Neural progenitor cell (in vitro differentiated cells): ENCODE measurements at regions not wholly inside any gene's neighbourhood (a gene's known extent, or its start where the extent isn't known, plus 50 kb on each side); places are given as distances from the start of the nearest gene placed in this dataset.

Source experiments
- DNase-seq: peaks from one replicate; pipeline ENCODE4 v3.0.0-alpha.2; 2016; ENCODE audit warnings: low spot score
- H2AFZ ChIP-seq: fragments of 200-600 bp; sonication (generic); replicated peaks from 2 replicates; pipeline ENCODE4 v1.6.1; 2016; ENCODE audit warnings: antibody characterized with exemption
- H3F3A ChIP-seq: fragments of 200-600 bp; sonication (generic); 2 replicates; pipeline ENCODE4 v1.6.1; 2016; ENCODE audit warnings: antibody characterized with exemption, low read depth
- H3K27ac ChIP-seq: fragments of 200-600 bp; sonication (generic); 2 replicates; pipeline ENCODE4 v1.5.1; 2016; ENCODE audit warnings: mild to moderate bottlenecking
- H3K27me3 ChIP-seq: fragments of 200-600 bp; sonication (generic); 2 replicates; pipeline ENCODE4 v1.6.1; 2016; ENCODE audit warnings: mild to moderate bottlenecking, moderate library complexity
- H3K36me3 ChIP-seq: fragments of 200-600 bp; sonication (generic); 2 replicates; pipeline ENCODE4 v1.5.1; 2016
- H3K4me1 ChIP-seq: fragments of 200-600 bp; sonication (generic); 2 replicates; pipeline ENCODE4 v1.6.1; 2016; ENCODE audit warnings: mixed run types
- H3K4me2 ChIP-seq: fragments of 200-600 bp; sonication (generic); 2 replicates; pipeline ENCODE4 v1.6.1; 2016
- H3K4me3 ChIP-seq: fragments of 200-600 bp; sonication (generic); 2 replicates; pipeline ENCODE4 v1.5.1; 2016
- H3K79me2 ChIP-seq: fragments of 200-600 bp; sonication (generic); 2 replicates; pipeline ENCODE4 v1.6.1; 2016; ENCODE audit warnings: low read depth
- H3K9ac ChIP-seq: fragments of 200-600 bp; sonication (generic); 2 replicates; pipeline ENCODE4 v1.6.1; 2016
- H3K9me3 ChIP-seq: fragments of 200-600 bp; sonication (generic); 2 replicates; pipeline ENCODE4 v1.5.1; 2016; ENCODE audit warnings: low read depth
- H4K20me1 ChIP-seq: fragments of 200-600 bp; sonication (generic); 2 replicates; pipeline ENCODE4 v1.6.1; 2016; ENCODE audit warnings: low read depth
- H3K27ac Mint-ChIP-seq: 3 replicates; pipeline ENCODE4 v1.8.0; 2021; ENCODE audit warnings: mixed read lengths
- H3K27me3 Mint-ChIP-seq: 2 replicates; pipeline ENCODE4 v1.8.0; 2022; ENCODE audit warnings: low read depth, mild to moderate bottlenecking, inconsistent platforms, moderate library complexity, mixed read lengths; ENCODE audit not compliant: insufficient read depth
- H3K36me3 Mint-ChIP-seq: 3 replicates; pipeline ENCODE4 v1.8.0; 2021; ENCODE audit warnings: mixed read lengths
- H3K4me1 Mint-ChIP-seq: 3 replicates; pipeline ENCODE4 v1.8.0; 2021; ENCODE audit warnings: mixed read lengths
- H3K4me3 Mint-ChIP-seq: 3 replicates; pipeline ENCODE4 v1.8.0; 2021; ENCODE audit warnings: mild to moderate bottlenecking, moderate library complexity, mixed read lengths
- H3K9me3 Mint-ChIP-seq: 3 replicates; pipeline ENCODE4 v1.8.0; 2020; ENCODE audit warnings: mixed read lengths
- EZH2 ChIP-seq: fragments of 200-600 bp; sonication (generic); IDR thresholded peaks from 2 replicates; pipeline ENCODE4 v1.6.1; 2017; ENCODE audit warnings: antibody characterized with exemption, mild to moderate bottlenecking, moderate library complexity
- EZH2phosphoT487 ChIP-seq: fragments of 200-600 bp; sonication (generic); IDR thresholded peaks from 2 replicates; pipeline ENCODE4 v1.6.1; 2017; ENCODE audit warnings: antibody characterized with exemption
- TF ChIP-seq, protein P1 (sequence below): fragments of 200-600 bp; sonication (generic); IDR thresholded peaks from 2 replicates; pipeline ENCODE4 v1.5.1; 2017; ENCODE audit warnings: antibody characterized with exemption, mild to moderate bottlenecking

DNA sequence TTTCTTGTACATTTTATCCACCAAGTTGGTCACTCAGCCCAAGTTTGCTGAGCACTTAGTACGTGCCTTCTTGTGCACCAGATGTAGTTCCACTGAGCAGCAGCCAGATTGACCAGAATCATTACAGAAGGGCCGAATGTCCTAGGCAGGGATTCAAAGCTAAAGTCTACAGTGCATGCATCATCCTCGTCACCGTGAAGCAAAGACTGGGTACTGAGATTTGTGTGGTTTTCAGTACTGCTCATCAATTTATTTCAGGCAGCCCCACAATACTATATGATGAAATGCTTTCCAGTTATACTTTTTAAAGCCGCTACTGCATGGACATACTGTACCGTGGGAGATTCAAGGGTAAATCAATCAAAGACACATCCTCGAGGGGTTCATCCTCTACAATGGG, 227.0 kb downstream of the ARRDC4 start:
- peaks cover 3% of the 10 kb centered on the region for H3K9me3 Mint-ChIP-seq
- no peaks in the 10 kb centered on the region for H3K36me3 Mint-ChIP-seq
- no peak overlapping the region for H3K4me3 ChIP-seq
- H3K4me1 ChIP-seq, result no peaks in the 10 kb centered on the region
- no peak overlapping the region for H3K4me3 Mint-ChIP-seq
- H2AFZ ChIP-seq, result no peak overlapping the region
- H3F3A ChIP-seq, result no peaks in the 10 kb centered on the region
- no peak overlapping the region for H3K27ac Mint-ChIP-seq
- H3K36me3 ChIP-seq, result no peaks in the 10 kb centered on the region
- H3K27me3 ChIP-seq, result no peaks in the 10 kb centered on the region
- no peaks in the 10 kb centered on the region for H3K4me1 Mint-ChIP-seq
- H3K27me3 Mint-ChIP-seq, result peaks cover 3% of the 10 kb centered on the region
- H3K79me2 ChIP-seq, result no peaks in the 10 kb centered on the region
- TF ChIP-seq EZH2phosphoT487 (no peak), EZH2 (no peak)
- TF ChIP-seq, protein P1, sequence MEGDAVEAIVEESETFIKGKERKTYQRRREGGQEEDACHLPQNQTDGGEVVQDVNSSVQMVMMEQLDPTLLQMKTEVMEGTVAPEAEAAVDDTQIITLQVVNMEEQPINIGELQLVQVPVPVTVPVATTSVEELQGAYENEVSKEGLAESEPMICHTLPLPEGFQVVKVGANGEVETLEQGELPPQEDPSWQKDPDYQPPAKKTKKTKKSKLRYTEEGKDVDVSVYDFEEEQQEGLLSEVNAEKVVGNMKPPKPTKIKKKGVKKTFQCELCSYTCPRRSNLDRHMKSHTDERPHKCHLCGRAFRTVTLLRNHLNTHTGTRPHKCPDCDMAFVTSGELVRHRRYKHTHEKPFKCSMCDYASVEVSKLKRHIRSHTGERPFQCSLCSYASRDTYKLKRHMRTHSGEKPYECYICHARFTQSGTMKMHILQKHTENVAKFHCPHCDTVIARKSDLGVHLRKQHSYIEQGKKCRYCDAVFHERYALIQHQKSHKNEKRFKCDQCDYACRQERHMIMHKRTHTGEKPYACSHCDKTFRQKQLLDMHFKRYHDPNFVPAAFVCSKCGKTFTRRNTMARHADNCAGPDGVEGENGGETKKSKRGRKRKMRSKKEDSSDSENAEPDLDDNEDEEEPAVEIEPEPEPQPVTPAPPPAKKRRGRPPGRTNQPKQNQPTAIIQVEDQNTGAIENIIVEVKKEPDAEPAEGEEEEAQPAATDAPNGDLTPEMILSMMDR, result no peak
- no peaks in the 10 kb centered on the region for H4K20me1 ChIP-seq
- H3K27ac ChIP-seq, result no peak overlapping the region
- H3K9ac ChIP-seq, result no peak overlapping the region
- H3K9me3 ChIP-seq, result no peaks in the 10 kb centered on the region
- no peak for DNase-seq
- no peak overlapping the region for H3K4me2 ChIP-seq

DNA sequence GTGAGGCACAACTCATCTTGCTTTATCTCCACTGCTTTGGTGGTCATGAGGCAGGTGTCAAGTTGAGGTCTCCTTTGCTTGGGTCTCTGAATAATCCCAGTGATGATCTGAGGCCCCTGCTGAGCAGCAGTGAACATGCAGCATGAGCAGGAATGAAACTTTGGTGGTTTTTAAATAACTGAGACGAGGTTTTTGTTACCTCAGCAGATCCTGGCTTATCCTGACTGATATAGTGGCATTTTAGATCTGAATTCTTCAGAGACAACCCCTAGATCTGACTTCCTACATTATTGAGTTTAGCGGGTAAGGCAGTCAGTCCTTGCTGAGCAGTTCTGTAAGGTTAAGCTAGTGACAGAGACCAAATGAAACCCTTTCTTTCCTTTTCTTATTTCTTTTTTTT, 230.4 kb downstream of the ARRDC4 start:
- H4K20me1 ChIP-seq, result no peaks in the 10 kb centered on the region
- H3K27me3 Mint-ChIP-seq, result peaks cover 3% of the 10 kb centered on the region
- H3K4me1 Mint-ChIP-seq, result no peaks in the 10 kb centered on the region
- H3K27me3 ChIP-seq, result no peaks in the 10 kb centered on the region
- no peak overlapping the region for H3K4me3 Mint-ChIP-seq
- no peak overlapping the region for H3K4me3 ChIP-seq
- no peak for DNase-seq
- H3K79me2 ChIP-seq, result no peaks in the 10 kb centered on the region
- no peak overlapping the region for H3K27ac Mint-ChIP-seq
- H3K4me1 ChIP-seq, result no peaks in the 10 kb centered on the region
- no peak overlapping the region for H3K4me2 ChIP-seq
- H3K9me3 Mint-ChIP-seq, result peaks cover 3% of the 10 kb centered on the region
- H3K36me3 Mint-ChIP-seq, result no peaks in the 10 kb centered on the region
- H3F3A ChIP-seq, result no peaks in the 10 kb centered on the region
- H3K36me3 ChIP-seq, result no peaks in the 10 kb centered on the region
- H3K9me3 ChIP-seq, result no peaks in the 10 kb centered on the region
- no peak overlapping the region for H2AFZ ChIP-seq
- H3K9ac ChIP-seq, result no peak overlapping the region
- no peak overlapping the region for H3K27ac ChIP-seq
- TF ChIP-seq EZH2phosphoT487 (no peak), EZH2 (no peak)
- TF ChIP-seq, protein P1, result no peak

- H3K36me3 ChIP-seq, result no peaks in the 10 kb centered on the region
- H3K27me3 ChIP-seq, result no peaks in the 10 kb centered on the region
- no peaks in the 10 kb centered on the region for H3F3A ChIP-seq
- H3K9me3 ChIP-seq, result no peaks in the 10 kb centered on the region
- H3K9ac ChIP-seq, result no peak overlapping the region
- TF ChIP-seq EZH2phosphoT487 (no peak), EZH2 (no peak)
- TF ChIP-seq, protein P1, result no peak
- H3K4me2 ChIP-seq, result no peak overlapping the region
- no peak for DNase-seq
- H3K36me3 Mint-ChIP-seq, result no peaks in the 10 kb centered on the region
- H3K4me3 Mint-ChIP-seq, result no peak overlapping the region
- H3K27me3 Mint-ChIP-seq, result peaks cover 3% of the 10 kb centered on the region
- no peak overlapping the region for H3K4me3 ChIP-seq
- H2AFZ ChIP-seq, result no peak overlapping the region
- H3K79me2 ChIP-seq, result no peaks in the 10 kb centered on the region
- H3K27ac Mint-ChIP-seq, result no peak overlapping the region
- H3K27ac ChIP-seq, result no peak overlapping the region
- no peaks in the 10 kb centered on the region for H3K4me1 Mint-ChIP-seq
- no peaks in the 10 kb centered on the region for H4K20me1 ChIP-seq
- no peaks in the 10 kb centered on the region for H3K4me1 ChIP-seq
- no peaks in the 10 kb centered on the region for H3K9me3 Mint-ChIP-seq
Observed at GRCh38 chr15:98195796-98196195, 235.3 kb downstream of the ARRDC4 start.

- Histone ChIP-seq H3K4me2 (no peak overlapping the region), H3K9me3 (no peaks in the 10 kb centered on the region), H3F3A (no peaks in the 10 kb centered on the region), H3K27me3 (no peaks in the 10 kb centered on the region), H3K4me3 (no peak overlapping the region), H3K27ac (no peak overlapping the region), H2AFZ (no peak overlapping the region), H3K79me2 (no peaks in the 10 kb centered on the region), H4K20me1 (no peaks in the 10 kb centered on the region), H3K9ac (no peak overlapping the region), H3K36me3 (no peaks in the 10 kb centered on the region), H3K4me1 (no peaks in the 10 kb centered on the region)
- Mint-ChIP-seq H3K4me3 (no peak overlapping the region), H3K4me1 (no peaks in the 10 kb centered on the region), H3K9me3 (no peaks in the 10 kb centered on the region), H3K27me3 (peaks cover 3% of the 10 kb centered on the region), H3K27ac (no peak overlapping the region), H3K36me3 (no peaks in the 10 kb centered on the region)
- TF ChIP-seq, protein P1, result no peak
- TF ChIP-seq EZH2phosphoT487, result no peak
- no peak for TF ChIP-seq EZH2
- DNase-seq, result no peak
Observed at GRCh38 chr15:98196371-98196770, 235.9 kb downstream of the ARRDC4 start.
